GM12878 (cell line): ENCODE measurements at regions not wholly inside any gene's neighbourhood (a gene's known extent, or its start where the extent isn't known, plus 50 kb on each side); places are given as distances from the start of the nearest gene placed in this dataset.

Experiments used
- ESRRA ChIP-seq: IDR thresholded peaks from 2 replicates; pipeline ENCODE4 v1.6.1; 2012; ENCODE audit warnings: mild to moderate bottlenecking, low read length, improper control_type of control experiment
- TF ChIP-seq, protein P1 (sequence below), 3 experiments: IDR thresholded peaks in 2 of 3; conservative IDR thresholded peaks in 1 of 3; 2 replicates each; pipeline ENCODE4 v1.5.1; 2011; ENCODE audit warnings: low read depth in 3 of 3, low read length in 3 of 3, mild to moderate bottlenecking in 3 of 3, control low read depth in 2 of 3, moderate library complexity in 2 of 3, inconsistent platforms in 1 of 3, mixed read lengths in 1 of 3; ENCODE audit not compliant: control insufficient read depth in 2 of 3, insufficient read depth in 1 of 3; ENCODE audit errors: extremely low read depth in 1 of 3

- no peak for TF ChIP-seq ESRRA
- TF ChIP-seq, protein P1, sequence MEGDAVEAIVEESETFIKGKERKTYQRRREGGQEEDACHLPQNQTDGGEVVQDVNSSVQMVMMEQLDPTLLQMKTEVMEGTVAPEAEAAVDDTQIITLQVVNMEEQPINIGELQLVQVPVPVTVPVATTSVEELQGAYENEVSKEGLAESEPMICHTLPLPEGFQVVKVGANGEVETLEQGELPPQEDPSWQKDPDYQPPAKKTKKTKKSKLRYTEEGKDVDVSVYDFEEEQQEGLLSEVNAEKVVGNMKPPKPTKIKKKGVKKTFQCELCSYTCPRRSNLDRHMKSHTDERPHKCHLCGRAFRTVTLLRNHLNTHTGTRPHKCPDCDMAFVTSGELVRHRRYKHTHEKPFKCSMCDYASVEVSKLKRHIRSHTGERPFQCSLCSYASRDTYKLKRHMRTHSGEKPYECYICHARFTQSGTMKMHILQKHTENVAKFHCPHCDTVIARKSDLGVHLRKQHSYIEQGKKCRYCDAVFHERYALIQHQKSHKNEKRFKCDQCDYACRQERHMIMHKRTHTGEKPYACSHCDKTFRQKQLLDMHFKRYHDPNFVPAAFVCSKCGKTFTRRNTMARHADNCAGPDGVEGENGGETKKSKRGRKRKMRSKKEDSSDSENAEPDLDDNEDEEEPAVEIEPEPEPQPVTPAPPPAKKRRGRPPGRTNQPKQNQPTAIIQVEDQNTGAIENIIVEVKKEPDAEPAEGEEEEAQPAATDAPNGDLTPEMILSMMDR (IDR thresholded peaks at IDR 0.05 in 2 of 3, conservative IDR thresholded peaks at IDR 0.05 in 1 of 3; ENCODE audit: control insufficient read depth in 2 of 3, extremely low read depth in 1 of 3, insufficient read depth in 1 of 3, low read depth in 3 of 3, low read length in 3 of 3) = no peak
These were observed 57.2 kb upstream of the ARHGAP32 start for GRCh38 chr11:129249351-129249750.
